ENCODE measurements at regions not wholly inside any gene's neighbourhood (a gene's known extent, or its start where the extent isn't known, plus 50 kb on each side); places are given as distances from the start of the nearest gene placed in this dataset.

DNA sequence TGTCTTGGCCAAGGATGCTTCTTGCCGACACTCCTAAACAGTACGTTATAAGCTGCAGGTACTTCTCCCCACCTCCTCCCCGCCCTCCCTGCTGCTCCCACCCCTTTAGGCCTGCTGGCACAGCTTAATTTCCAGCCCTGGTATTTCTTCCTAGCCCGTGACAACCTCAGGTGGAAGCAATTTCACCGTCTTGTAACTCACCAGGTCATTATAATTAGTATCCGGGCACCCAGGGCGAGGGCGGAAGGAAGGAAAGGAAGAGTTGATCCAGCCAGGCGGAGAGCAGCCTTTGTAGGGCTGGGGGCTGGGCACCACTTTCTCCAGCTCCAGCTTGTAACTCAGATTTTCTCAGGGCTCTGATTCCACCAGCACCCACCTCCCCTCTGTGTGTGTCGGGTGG lies 153.5 kb upstream of the CSF3R start:
- TF ChIP-seq, protein P1, sequence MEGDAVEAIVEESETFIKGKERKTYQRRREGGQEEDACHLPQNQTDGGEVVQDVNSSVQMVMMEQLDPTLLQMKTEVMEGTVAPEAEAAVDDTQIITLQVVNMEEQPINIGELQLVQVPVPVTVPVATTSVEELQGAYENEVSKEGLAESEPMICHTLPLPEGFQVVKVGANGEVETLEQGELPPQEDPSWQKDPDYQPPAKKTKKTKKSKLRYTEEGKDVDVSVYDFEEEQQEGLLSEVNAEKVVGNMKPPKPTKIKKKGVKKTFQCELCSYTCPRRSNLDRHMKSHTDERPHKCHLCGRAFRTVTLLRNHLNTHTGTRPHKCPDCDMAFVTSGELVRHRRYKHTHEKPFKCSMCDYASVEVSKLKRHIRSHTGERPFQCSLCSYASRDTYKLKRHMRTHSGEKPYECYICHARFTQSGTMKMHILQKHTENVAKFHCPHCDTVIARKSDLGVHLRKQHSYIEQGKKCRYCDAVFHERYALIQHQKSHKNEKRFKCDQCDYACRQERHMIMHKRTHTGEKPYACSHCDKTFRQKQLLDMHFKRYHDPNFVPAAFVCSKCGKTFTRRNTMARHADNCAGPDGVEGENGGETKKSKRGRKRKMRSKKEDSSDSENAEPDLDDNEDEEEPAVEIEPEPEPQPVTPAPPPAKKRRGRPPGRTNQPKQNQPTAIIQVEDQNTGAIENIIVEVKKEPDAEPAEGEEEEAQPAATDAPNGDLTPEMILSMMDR (IDR thresholded peaks at IDR 0.05): no peak
- no peak for TF ChIP-seq POLR2A (IDR thresholded peaks at IDR 0.05)
- TF ChIP-seq POLR2AphosphoS5 (IDR thresholded peaks at IDR 0.05): no peak

Data from prostate gland (tissue), 2 donors.